K562 (cell line): ENCODE measurements at regions not wholly inside any gene's neighbourhood (a gene's known extent, or its start where the extent isn't known, plus 50 kb on each side); places are given as distances from the start of the nearest gene placed in this dataset.

Experiments used
- ASH1L ChIP-seq: fragments of 450-650 bp; IDR thresholded peaks from 2 replicates; pipeline ENCODE4 v1.6.1; 2018; ENCODE audit warnings: borderline replicate concordance, mild to moderate bottlenecking, low read depth; ENCODE audit not compliant: partially characterized antibody
- CCAR2 ChIP-seq: fragments of 200-400 bp; formaldehyde crosslinking; IDR thresholded peaks from 2 replicates; pipeline ENCODE4 v1.6.1; 2017; ENCODE audit warnings: mild to moderate bottlenecking, low read depth, low read length
- FOXJ3 ChIP-seq: sonication (generic); formaldehyde crosslinking; IDR thresholded peaks from 2 replicates; pipeline ENCODE4 v1.4.0; 2020; ENCODE audit warnings: mild to moderate bottlenecking, missing genetic modification reagents
- HDAC3 ChIP-seq: fragments of 450-650 bp; IDR thresholded peaks from 2 replicates; pipeline ENCODE4 v1.6.1; 2018; ENCODE audit warnings: borderline replicate concordance, mild to moderate bottlenecking, moderate library complexity; ENCODE audit not compliant: partially characterized antibody
- MEF2A ChIP-seq: IDR thresholded peaks from 2 replicates; pipeline ENCODE4 v1.6.1; 2011; ENCODE audit warnings: low read depth, mild to moderate bottlenecking, low read length, moderate library complexity; ENCODE audit not compliant: control insufficient read depth
- NFYB ChIP-seq: IDR thresholded peaks from 2 replicates; pipeline ENCODE4 v1.6.1; 2011; ENCODE audit warnings: mild to moderate bottlenecking, moderate library complexity; ENCODE audit not compliant: insufficient read length; ENCODE audit errors: extremely low read depth
- RBM25 ChIP-seq: fragments of 200-400 bp; formaldehyde crosslinking; IDR thresholded peaks from 2 replicates; pipeline ENCODE4 v1.6.1; 2018; ENCODE audit warnings: low read length, low read depth, moderate library complexity; ENCODE audit not compliant: severe bottlenecking
- TF ChIP-seq, protein P1 (sequence below): fragments of 250-450 bp; sonication (Bioruptor Pico); IDR thresholded peaks from 2 replicates; pipeline ENCODE4 v1.5.0; 2022; ENCODE audit warnings: mild to moderate bottlenecking
- TF ChIP-seq, protein P2 (sequence below), 2 experiments: fragments of 200-800 bp in 1 of 2; sonication (Bioruptor generic) in 1 of 2; sonication (generic) in 1 of 2; formaldehyde crosslinking in 1 of 2; IDR thresholded peaks in 1 of 2; conservative IDR thresholded peaks in 1 of 2; 2 replicates each; pipeline versions ENCODE4 v1.5.0 to v1.6.1; 2016 to 2020; ENCODE audit warnings: missing compliant biosample characterization in 1 of 2, missing genetic modification characterization in 1 of 2, missing genetic modification reagents in 1 of 2
- TF ChIP-seq, protein P3 (sequence below): sonication (generic); formaldehyde crosslinking; IDR thresholded peaks from 2 replicates; pipeline ENCODE4 v1.8.1; 2023; ENCODE audit warnings: missing genetic modification reagents, mild to moderate bottlenecking, borderline replicate concordance
- TF ChIP-seq, protein P4 (sequence below): fragments of 450-650 bp; formaldehyde crosslinking; IDR thresholded peaks from 2 replicates; pipeline ENCODE4 v1.4.0; 2022; ENCODE audit warnings: missing genetic modification characterization
- TF ChIP-seq, protein P5 (sequence below): IDR thresholded peaks from 2 replicates; pipeline ENCODE4 v1.6.1; 2012; ENCODE audit warnings: low read depth, low read length, improper control_type of control experiment, borderline replicate concordance

DNA sequence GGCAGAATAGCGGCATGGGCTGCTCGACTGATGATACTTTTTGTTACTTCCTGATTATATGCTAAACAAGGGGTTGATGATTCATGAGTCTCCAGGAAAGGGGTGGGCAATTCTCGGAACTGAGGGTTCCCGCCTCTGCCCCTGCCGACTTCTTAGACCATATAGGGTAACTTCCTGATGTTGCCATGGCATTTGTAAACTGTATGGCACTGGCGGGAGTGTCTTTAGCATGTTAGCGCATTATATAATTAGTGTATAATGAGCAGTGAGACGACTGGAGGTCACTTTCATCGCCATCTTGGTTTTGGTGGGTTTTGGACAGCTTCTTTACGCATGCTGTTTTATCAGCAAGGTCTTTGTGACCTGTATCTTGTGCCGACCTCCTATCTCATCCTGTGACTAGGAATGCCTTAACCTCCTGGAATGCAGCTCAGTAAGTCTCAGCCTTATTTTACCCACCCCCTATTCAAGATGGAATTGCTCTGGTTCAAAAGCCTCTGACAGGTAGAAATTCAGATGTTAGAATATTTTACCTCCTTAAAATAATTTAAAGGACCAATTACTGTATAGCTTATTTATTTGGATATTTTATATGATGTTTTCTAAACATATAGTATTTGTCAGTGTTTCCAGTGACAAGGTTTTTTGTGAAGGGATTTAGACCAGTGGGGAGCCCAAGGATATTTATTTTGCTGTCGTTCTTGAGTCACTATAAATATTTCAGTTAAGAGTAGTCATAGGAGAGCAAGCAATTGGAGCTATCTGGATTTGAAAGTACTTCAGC is 90.1 kb upstream of the PIK3CG start (continued):
- TF ChIP-seq, protein P1, sequence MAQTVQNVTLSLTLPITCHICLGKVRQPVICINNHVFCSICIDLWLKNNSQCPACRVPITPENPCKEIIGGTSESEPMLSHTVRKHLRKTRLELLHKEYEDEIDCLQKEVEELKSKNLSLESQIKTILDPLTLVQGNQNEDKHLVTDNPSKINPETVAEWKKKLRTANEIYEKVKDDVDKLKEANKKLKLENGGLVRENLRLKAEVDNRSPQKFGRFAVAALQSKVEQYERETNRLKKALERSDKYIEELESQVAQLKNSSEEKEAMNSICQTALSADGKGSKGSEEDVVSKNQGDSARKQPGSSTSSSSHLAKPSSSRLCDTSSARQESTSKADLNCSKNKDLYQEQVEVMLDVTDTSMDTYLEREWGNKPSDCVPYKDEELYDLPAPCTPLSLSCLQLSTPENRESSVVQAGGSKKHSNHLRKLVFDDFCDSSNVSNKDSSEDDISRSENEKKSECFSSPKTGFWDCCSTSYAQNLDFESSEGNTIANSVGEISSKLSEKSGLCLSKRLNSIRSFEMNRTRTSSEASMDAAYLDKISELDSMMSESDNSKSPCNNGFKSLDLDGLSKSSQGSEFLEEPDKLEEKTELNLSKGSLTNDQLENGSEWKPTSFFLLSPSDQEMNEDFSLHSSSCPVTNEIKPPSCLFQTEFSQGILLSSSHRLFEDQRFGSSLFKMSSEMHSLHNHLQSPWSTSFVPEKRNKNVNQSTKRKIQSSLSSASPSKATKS (CRISPR knock-in tag) = 0 out of 2 replicates have a peak, but pooled peaks have one; percentile 70
- TF ChIP-seq, protein P2, sequence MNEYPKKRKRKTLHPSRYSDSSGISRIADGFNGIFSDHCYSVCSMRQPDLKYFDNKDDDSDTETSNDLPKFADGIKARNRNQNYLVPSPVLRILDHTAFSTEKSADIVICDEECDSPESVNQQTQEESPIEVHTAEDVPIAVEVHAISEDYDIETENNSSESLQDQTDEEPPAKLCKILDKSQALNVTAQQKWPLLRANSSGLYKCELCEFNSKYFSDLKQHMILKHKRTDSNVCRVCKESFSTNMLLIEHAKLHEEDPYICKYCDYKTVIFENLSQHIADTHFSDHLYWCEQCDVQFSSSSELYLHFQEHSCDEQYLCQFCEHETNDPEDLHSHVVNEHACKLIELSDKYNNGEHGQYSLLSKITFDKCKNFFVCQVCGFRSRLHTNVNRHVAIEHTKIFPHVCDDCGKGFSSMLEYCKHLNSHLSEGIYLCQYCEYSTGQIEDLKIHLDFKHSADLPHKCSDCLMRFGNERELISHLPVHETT (CRISPR knock-in tag; conservative IDR thresholded peaks at IDR 0.05 in 1 of 2, IDR thresholded peaks at IDR 0.05 in 1 of 2) = peak in 1 of 2 experiments; percentile 91; a peak in 2 of 4 replicates
- peak; percentile 76 for TF ChIP-seq ASH1L
- TF ChIP-seq, protein P3, sequence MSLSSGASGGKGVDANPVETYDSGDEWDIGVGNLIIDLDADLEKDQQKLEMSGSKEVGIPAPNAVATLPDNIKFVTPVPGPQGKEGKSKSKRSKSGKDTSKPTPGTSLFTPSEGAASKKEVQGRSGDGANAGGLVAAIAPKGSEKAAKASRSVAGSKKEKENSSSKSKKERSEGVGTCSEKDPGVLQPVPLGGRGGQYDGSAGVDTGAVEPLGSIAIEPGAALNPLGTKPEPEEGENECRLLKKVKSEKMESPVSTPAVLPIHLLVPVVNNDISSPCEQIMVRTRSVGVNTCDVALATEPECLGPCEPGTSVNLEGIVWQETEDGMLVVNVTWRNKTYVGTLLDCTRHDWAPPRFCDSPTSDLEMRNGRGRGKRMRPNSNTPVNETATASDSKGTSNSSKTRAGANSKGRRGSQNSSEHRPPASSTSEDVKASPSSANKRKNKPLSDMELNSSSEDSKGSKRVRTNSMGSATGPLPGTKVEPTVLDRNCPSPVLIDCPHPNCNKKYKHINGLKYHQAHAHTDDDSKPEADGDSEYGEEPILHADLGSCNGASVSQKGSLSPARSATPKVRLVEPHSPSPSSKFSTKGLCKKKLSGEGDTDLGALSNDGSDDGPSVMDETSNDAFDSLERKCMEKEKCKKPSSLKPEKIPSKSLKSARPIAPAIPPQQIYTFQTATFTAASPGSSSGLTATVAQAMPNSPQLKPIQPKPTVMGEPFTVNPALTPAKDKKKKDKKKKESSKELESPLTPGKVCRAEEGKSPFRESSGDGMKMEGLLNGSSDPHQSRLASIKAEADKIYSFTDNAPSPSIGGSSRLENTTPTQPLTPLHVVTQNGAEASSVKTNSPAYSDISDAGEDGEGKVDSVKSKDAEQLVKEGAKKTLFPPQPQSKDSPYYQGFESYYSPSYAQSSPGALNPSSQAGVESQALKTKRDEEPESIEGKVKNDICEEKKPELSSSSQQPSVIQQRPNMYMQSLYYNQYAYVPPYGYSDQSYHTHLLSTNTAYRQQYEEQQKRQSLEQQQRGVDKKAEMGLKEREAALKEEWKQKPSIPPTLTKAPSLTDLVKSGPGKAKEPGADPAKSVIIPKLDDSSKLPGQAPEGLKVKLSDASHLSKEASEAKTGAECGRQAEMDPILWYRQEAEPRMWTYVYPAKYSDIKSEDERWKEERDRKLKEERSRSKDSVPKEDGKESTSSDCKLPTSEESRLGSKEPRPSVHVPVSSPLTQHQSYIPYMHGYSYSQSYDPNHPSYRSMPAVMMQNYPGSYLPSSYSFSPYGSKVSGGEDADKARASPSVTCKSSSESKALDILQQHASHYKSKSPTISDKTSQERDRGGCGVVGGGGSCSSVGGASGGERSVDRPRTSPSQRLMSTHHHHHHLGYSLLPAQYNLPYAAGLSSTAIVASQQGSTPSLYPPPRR = no peak
- TF ChIP-seq, protein P4, sequence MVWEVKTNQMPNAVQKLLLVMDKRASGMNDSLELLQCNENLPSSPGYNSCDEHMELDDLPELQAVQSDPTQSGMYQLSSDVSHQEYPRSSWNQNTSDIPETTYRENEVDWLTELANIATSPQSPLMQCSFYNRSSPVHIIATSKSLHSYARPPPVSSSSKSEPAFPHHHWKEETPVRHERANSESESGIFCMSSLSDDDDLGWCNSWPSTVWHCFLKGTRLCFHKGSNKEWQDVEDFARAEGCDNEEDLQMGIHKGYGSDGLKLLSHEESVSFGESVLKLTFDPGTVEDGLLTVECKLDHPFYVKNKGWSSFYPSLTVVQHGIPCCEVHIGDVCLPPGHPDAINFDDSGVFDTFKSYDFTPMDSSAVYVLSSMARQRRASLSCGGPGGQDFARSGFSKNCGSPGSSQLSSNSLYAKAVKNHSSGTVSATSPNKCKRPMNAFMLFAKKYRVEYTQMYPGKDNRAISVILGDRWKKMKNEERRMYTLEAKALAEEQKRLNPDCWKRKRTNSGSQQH = peak; percentile 83
- peak; percentile 75 for TF ChIP-seq HDAC3
- peak; percentile 43 for TF ChIP-seq RBM25
- no peak for TF ChIP-seq NFYB
- peak; percentile 41; the same call in 1 of the 2 replicates for TF ChIP-seq MEF2A
- TF ChIP-seq FOXJ3 (CRISPR knock-in tag) = peak; percentile 95
- TF ChIP-seq CCAR2 = no peak
- TF ChIP-seq, protein P5, sequence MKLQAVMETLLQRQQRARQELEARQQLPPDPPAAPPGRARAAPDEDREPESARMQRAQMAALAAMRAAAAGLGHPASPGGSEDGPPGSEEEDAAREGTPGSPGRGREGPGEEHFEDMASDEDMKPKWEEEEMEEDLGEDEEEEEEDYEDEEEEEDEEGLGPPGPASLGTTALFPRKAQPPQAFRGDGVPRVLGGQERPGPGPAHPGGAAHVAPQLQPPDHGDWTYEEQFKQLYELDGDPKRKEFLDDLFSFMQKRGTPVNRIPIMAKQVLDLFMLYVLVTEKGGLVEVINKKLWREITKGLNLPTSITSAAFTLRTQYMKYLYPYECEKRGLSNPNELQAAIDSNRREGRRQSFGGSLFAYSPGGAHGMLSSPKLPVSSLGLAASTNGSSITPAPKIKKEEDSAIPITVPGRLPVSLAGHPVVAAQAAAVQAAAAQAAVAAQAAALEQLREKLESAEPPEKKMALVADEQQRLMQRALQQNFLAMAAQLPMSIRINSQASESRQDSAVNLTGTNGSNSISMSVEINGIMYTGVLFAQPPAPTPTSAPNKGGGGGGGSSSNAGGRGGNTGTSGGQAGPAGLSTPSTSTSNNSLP = no peak; the same call in none of the 2 replicates
